Neural progenitor cell (in vitro differentiated cells): ENCODE measurements at regions not wholly inside any gene's neighbourhood (a gene's known extent, or its start where the extent isn't known, plus 50 kb on each side); places are given as distances from the start of the nearest gene placed in this dataset.

Source experiments
- DNase-seq: peaks from one replicate; pipeline ENCODE4 v3.0.0-alpha.2; 2016; ENCODE audit warnings: low spot score
- H2AFZ ChIP-seq: fragments of 200-600 bp; sonication (generic); replicated peaks from 2 replicates; pipeline ENCODE4 v1.6.1; 2016; ENCODE audit warnings: antibody characterized with exemption
- H3F3A ChIP-seq: fragments of 200-600 bp; sonication (generic); 2 replicates; pipeline ENCODE4 v1.6.1; 2016; ENCODE audit warnings: antibody characterized with exemption, low read depth
- H3K27ac ChIP-seq: fragments of 200-600 bp; sonication (generic); 2 replicates; pipeline ENCODE4 v1.5.1; 2016; ENCODE audit warnings: mild to moderate bottlenecking
- H3K27me3 ChIP-seq: fragments of 200-600 bp; sonication (generic); 2 replicates; pipeline ENCODE4 v1.6.1; 2016; ENCODE audit warnings: mild to moderate bottlenecking, moderate library complexity
- H3K36me3 ChIP-seq: fragments of 200-600 bp; sonication (generic); 2 replicates; pipeline ENCODE4 v1.5.1; 2016
- H3K4me1 ChIP-seq: fragments of 200-600 bp; sonication (generic); 2 replicates; pipeline ENCODE4 v1.6.1; 2016; ENCODE audit warnings: mixed run types
- H3K4me2 ChIP-seq: fragments of 200-600 bp; sonication (generic); 2 replicates; pipeline ENCODE4 v1.6.1; 2016
- H3K4me3 ChIP-seq: fragments of 200-600 bp; sonication (generic); 2 replicates; pipeline ENCODE4 v1.5.1; 2016
- H3K79me2 ChIP-seq: fragments of 200-600 bp; sonication (generic); 2 replicates; pipeline ENCODE4 v1.6.1; 2016; ENCODE audit warnings: low read depth
- H3K9ac ChIP-seq: fragments of 200-600 bp; sonication (generic); 2 replicates; pipeline ENCODE4 v1.6.1; 2016
- H3K9me3 ChIP-seq: fragments of 200-600 bp; sonication (generic); 2 replicates; pipeline ENCODE4 v1.5.1; 2016; ENCODE audit warnings: low read depth
- H4K20me1 ChIP-seq: fragments of 200-600 bp; sonication (generic); 2 replicates; pipeline ENCODE4 v1.6.1; 2016; ENCODE audit warnings: low read depth
- H3K27ac Mint-ChIP-seq: 3 replicates; pipeline ENCODE4 v1.8.0; 2021; ENCODE audit warnings: mixed read lengths
- H3K27me3 Mint-ChIP-seq: 2 replicates; pipeline ENCODE4 v1.8.0; 2022; ENCODE audit warnings: low read depth, mild to moderate bottlenecking, inconsistent platforms, moderate library complexity, mixed read lengths; ENCODE audit not compliant: insufficient read depth
- H3K36me3 Mint-ChIP-seq: 3 replicates; pipeline ENCODE4 v1.8.0; 2021; ENCODE audit warnings: mixed read lengths
- H3K4me1 Mint-ChIP-seq: 3 replicates; pipeline ENCODE4 v1.8.0; 2021; ENCODE audit warnings: mixed read lengths
- H3K4me3 Mint-ChIP-seq: 3 replicates; pipeline ENCODE4 v1.8.0; 2021; ENCODE audit warnings: mild to moderate bottlenecking, moderate library complexity, mixed read lengths
- H3K9me3 Mint-ChIP-seq: 3 replicates; pipeline ENCODE4 v1.8.0; 2020; ENCODE audit warnings: mixed read lengths
- EZH2 ChIP-seq: fragments of 200-600 bp; sonication (generic); IDR thresholded peaks from 2 replicates; pipeline ENCODE4 v1.6.1; 2017; ENCODE audit warnings: antibody characterized with exemption, mild to moderate bottlenecking, moderate library complexity
- EZH2phosphoT487 ChIP-seq: fragments of 200-600 bp; sonication (generic); IDR thresholded peaks from 2 replicates; pipeline ENCODE4 v1.6.1; 2017; ENCODE audit warnings: antibody characterized with exemption
- TF ChIP-seq, protein P1 (sequence below): fragments of 200-600 bp; sonication (generic); IDR thresholded peaks from 2 replicates; pipeline ENCODE4 v1.5.1; 2017; ENCODE audit warnings: antibody characterized with exemption, mild to moderate bottlenecking

DNA sequence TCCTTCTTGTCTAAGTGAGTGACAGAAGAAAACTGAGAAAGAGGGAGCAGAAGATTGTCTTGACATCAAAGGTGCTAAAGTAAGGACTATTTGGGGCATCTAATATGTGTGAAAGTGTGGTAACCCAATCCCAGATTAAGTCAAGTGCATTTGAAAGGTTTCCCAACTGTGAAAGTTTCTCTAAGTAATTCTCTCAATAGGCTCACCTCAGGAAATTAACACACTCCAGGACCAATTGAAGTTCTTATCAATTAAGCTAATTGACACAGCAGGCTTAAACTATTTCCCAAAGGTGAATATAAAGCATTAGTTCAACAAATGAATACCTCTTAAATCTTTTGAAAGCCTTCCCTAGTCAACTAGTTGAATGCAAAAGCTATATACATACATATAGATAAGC is 212.8 kb upstream of the FUT9 start:
- Histone ChIP-seq H3K4me2 (peak overlapping the region; percentile 57), H4K20me1 (peaks cover 6% of the 10 kb centered on the region), H3K4me3 (peak overlapping the region; percentile 10), H3F3A (no peaks in the 10 kb centered on the region), H2AFZ (no peak overlapping the region), H3K36me3 (no peaks in the 10 kb centered on the region), H3K9me3 (no peaks in the 10 kb centered on the region), H3K27ac (no peak overlapping the region), H3K79me2 (no peaks in the 10 kb centered on the region), H3K9ac (no peak overlapping the region), H3K4me1 (peaks cover 24% of the 10 kb centered on the region), H3K27me3 (no peaks in the 10 kb centered on the region)
- DNase-seq = peak; percentile 59
- H3K9me3 Mint-ChIP-seq = no peaks in the 10 kb centered on the region
- no peak for TF ChIP-seq EZH2
- TF ChIP-seq EZH2phosphoT487 = peak; percentile 93
- no peak overlapping the region for H3K4me3 Mint-ChIP-seq
- no peaks in the 10 kb centered on the region for H3K36me3 Mint-ChIP-seq
- H3K27me3 Mint-ChIP-seq = no peaks in the 10 kb centered on the region
- H3K4me1 Mint-ChIP-seq = no peaks in the 10 kb centered on the region
- H3K27ac Mint-ChIP-seq = no peak overlapping the region

DNA sequence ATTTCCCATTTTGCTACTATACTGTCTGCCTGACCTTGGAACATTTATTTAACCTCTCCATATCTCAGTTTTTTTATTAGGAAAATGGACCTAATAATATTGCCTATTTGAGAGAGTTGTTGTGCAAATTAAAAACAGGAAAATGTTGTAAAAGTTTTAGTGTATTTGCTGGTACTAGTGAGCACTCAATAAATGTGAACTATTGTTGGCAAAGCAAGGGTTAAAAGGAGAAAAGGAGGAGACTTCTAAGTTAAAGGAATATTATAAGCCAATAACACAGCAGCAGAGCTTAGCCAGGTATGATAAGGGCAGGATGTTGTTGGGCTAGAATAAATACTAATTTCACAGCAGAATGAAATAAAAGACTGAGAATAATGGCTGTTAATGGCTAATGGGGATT is 211.9 kb upstream of the FUT9 start:
- Histone ChIP-seq H3K4me2 (no peak overlapping the region), H3K4me3 (no peak overlapping the region), H3K27me3 (no peaks in the 10 kb centered on the region), H3K79me2 (no peaks in the 10 kb centered on the region), H3F3A (no peaks in the 10 kb centered on the region), H3K4me1 (peaks cover 24% of the 10 kb centered on the region), H3K9me3 (no peaks in the 10 kb centered on the region), H3K27ac (no peak overlapping the region), H3K36me3 (no peaks in the 10 kb centered on the region), H4K20me1 (peaks cover 6% of the 10 kb centered on the region), H2AFZ (no peak overlapping the region), H3K9ac (no peak overlapping the region)
- Mint-ChIP-seq H3K27ac (no peak overlapping the region), H3K4me1 (no peaks in the 10 kb centered on the region), H3K27me3 (no peaks in the 10 kb centered on the region), H3K4me3 (no peak overlapping the region), H3K9me3 (no peaks in the 10 kb centered on the region), H3K36me3 (no peaks in the 10 kb centered on the region)
- TF ChIP-seq EZH2phosphoT487 (no peak), EZH2 (no peak)
- TF ChIP-seq, protein P1, sequence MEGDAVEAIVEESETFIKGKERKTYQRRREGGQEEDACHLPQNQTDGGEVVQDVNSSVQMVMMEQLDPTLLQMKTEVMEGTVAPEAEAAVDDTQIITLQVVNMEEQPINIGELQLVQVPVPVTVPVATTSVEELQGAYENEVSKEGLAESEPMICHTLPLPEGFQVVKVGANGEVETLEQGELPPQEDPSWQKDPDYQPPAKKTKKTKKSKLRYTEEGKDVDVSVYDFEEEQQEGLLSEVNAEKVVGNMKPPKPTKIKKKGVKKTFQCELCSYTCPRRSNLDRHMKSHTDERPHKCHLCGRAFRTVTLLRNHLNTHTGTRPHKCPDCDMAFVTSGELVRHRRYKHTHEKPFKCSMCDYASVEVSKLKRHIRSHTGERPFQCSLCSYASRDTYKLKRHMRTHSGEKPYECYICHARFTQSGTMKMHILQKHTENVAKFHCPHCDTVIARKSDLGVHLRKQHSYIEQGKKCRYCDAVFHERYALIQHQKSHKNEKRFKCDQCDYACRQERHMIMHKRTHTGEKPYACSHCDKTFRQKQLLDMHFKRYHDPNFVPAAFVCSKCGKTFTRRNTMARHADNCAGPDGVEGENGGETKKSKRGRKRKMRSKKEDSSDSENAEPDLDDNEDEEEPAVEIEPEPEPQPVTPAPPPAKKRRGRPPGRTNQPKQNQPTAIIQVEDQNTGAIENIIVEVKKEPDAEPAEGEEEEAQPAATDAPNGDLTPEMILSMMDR = no peak
- no peak for DNase-seq

DNA sequence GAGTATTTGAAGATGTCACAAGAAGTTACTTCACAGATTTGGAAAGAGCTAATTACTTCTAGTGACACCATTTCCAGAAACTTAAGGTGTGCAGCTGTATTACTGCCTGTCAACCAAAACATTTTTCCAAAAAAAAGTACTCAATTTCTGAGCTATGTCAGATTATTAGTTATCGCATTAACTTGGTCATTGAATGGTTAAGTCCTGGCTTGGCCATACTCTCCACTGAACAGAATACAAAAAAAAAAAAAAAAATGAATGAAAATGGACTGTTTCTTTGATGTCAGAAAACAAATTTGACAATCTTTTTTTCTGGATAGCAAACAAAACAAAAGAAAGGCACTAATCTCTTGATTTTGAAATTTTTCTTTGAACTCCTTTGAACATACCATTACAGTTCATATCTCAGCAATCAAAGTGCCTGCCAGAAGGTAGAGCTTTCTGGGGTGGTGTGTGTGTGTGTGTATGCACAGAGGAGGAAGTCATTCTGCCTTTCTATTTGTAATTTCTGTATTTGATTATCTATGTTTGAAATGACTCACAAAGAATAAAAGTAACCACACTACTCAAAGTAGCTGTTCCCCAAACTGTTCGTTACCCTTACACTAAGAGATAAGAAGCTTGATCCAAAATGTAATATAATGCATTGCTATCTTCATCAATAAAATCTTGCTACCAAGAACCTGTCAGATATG is 210.8 kb upstream of the FUT9 start:
- no peak overlapping the region for H2AFZ ChIP-seq
- no peaks in the 10 kb centered on the region for H3K4me1 Mint-ChIP-seq
- H3F3A ChIP-seq = no peaks in the 10 kb centered on the region
- H3K36me3 ChIP-seq = no peaks in the 10 kb centered on the region
- H3K9me3 ChIP-seq = no peaks in the 10 kb centered on the region
- no peaks in the 10 kb centered on the region for H3K79me2 ChIP-seq
- H3K36me3 Mint-ChIP-seq = no peaks in the 10 kb centered on the region
- no peak overlapping the region for H3K4me3 ChIP-seq
- TF ChIP-seq EZH2 (no peak), EZH2phosphoT487 (no peak)
- TF ChIP-seq, protein P1 = no peak
- H3K27ac Mint-ChIP-seq = no peak overlapping the region
- H3K27ac ChIP-seq = no peak overlapping the region
- H3K9ac ChIP-seq = no peak overlapping the region
- peaks cover 6% of the 10 kb centered on the region for H4K20me1 ChIP-seq
- H3K9me3 Mint-ChIP-seq = no peaks in the 10 kb centered on the region
- DNase-seq = no peak
- H3K27me3 Mint-ChIP-seq = no peaks in the 10 kb centered on the region
- H3K27me3 ChIP-seq = no peaks in the 10 kb centered on the region
- H3K4me1 ChIP-seq = peaks cover 24% of the 10 kb centered on the region
- no peak overlapping the region for H3K4me3 Mint-ChIP-seq
- H3K4me2 ChIP-seq = no peak overlapping the region

DNA sequence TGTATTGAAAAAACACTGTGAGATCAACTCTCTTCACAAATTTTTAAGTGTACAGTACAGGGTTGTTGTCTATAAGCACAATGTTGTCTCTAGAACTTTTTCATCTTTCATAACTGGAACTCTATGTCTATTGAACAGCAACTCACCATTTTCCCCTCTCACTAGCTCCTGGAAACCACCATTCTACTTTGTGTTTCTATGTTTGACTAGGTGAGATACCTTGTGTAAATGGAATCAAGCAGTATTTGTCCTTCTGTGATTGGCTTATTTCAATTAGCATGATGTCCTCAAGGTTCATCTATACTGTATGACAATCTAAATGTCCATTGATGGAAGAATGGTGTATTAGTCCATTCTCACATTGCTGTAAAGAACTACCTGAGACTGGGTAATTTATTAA is 210.1 kb upstream of the FUT9 start:
- Histone ChIP-seq H4K20me1 (peaks cover 6% of the 10 kb centered on the region), H3K27me3 (no peaks in the 10 kb centered on the region), H3K9me3 (no peaks in the 10 kb centered on the region), H3K4me3 (no peak overlapping the region), H3K4me1 (peaks cover 24% of the 10 kb centered on the region), H2AFZ (no peak overlapping the region), H3K4me2 (no peak overlapping the region), H3K9ac (no peak overlapping the region), H3K27ac (no peak overlapping the region), H3K36me3 (no peaks in the 10 kb centered on the region), H3K79me2 (no peaks in the 10 kb centered on the region), H3F3A (no peaks in the 10 kb centered on the region)
- TF ChIP-seq EZH2 (no peak), EZH2phosphoT487 (no peak)
- TF ChIP-seq, protein P1 = no peak
- no peak overlapping the region for H3K4me3 Mint-ChIP-seq
- H3K9me3 Mint-ChIP-seq = no peaks in the 10 kb centered on the region
- H3K27me3 Mint-ChIP-seq = no peaks in the 10 kb centered on the region
- no peak overlapping the region for H3K27ac Mint-ChIP-seq
- no peaks in the 10 kb centered on the region for H3K4me1 Mint-ChIP-seq
- no peaks in the 10 kb centered on the region for H3K36me3 Mint-ChIP-seq
- DNase-seq = no peak
